IMR-90 (cell line): ENCODE measurements at regions not wholly inside any gene's neighbourhood (a gene's known extent, or its start where the extent isn't known, plus 50 kb on each side); places are given as distances from the start of the nearest gene placed in this dataset.

ENCODE experiments used
- ATAC-seq: fragments of 200-7000 bp; cut with Tn5 transposase; 2 replicates; pipeline ENCODE4 v1.9.1; 2020; ENCODE audit warnings: low read depth, mild to moderate bottlenecking, moderate library complexity
- BruUV-seq: library from RNA; stranded (reverse); fragments of 400-500 nt; replicated peaks from 2 replicates; lab custom pipeline; 2021; lab: Mats Ljungman, UMichigan
- CTCF ChIA-PET: fragments of 300-600 bp; formaldehyde crosslinking; extraction: SDS; loops from one replicate; lab custom pipeline; 2021; ENCODE audit warnings: antibody characterized with exemption; lab: Yijun Ruan, JAX
- POLR2A ChIA-PET: fragments of 300-600 bp; sonication (Branson Sonifier 250); formaldehyde crosslinking; loops from one replicate; lab custom pipeline; 2022; ENCODE audit warnings: antibody characterized with exemption; ENCODE audit not compliant: unreplicated experiment; lab: Charles Lee
- DNase-seq: peaks from one replicate; pipeline ENCODE4 v3.0.0; 2013
- H2AFZ ChIP-seq: replicated peaks from 2 replicates; pipeline ENCODE3; 2013; ENCODE audit warnings: low read length, mild to moderate bottlenecking; ENCODE audit not compliant: poor library complexity
- H2AK5ac ChIP-seq: 2 replicates; pipeline ENCODE4 v1.6.1; 2013; ENCODE audit warnings: low read depth, low read length, inconsistent platforms
- H2AK9ac ChIP-seq: replicated peaks from 2 replicates; pipeline ENCODE3; 2013; ENCODE audit warnings: mild to moderate bottlenecking, low read depth, low read length, moderate library complexity; ENCODE audit not compliant: poor library complexity
- H2BK120ac ChIP-seq: 2 replicates; pipeline ENCODE4 v1.6.1; 2013; ENCODE audit warnings: low read depth, low read length, inconsistent platforms
- H2BK15ac ChIP-seq: 3 replicates; pipeline ENCODE4 v1.6.1; 2013; ENCODE audit warnings: low read depth, low read length, inconsistent platforms
- H2BK20ac ChIP-seq: 2 replicates; pipeline ENCODE4 v1.6.1; 2013; ENCODE audit warnings: low read depth, mild to moderate bottlenecking, inconsistent platforms, low read length, moderate library complexity
- H2BK5ac ChIP-seq: 2 replicates; pipeline ENCODE4 v1.6.1; 2013; ENCODE audit warnings: mild to moderate bottlenecking, low read depth, low read length, inconsistent platforms; ENCODE audit not compliant: poor library complexity, severe bottlenecking
- H3K14ac ChIP-seq: replicated peaks from 2 replicates; pipeline ENCODE4 v1.6.1; 2013; ENCODE audit warnings: low read depth, low read length, inconsistent platforms
- H3K18ac ChIP-seq: 2 replicates; pipeline ENCODE4 v1.6.1; 2013; ENCODE audit warnings: low read depth, low read length, control low read depth
- H3K23ac ChIP-seq: 2 replicates; pipeline ENCODE4 v1.6.1; 2013; ENCODE audit warnings: low read depth, low read length, inconsistent platforms
- H3K27ac ChIP-seq: 2 replicates; pipeline ENCODE4 v1.5.1; 2013; ENCODE audit warnings: mild to moderate bottlenecking, control low read depth, low read length; ENCODE audit not compliant: insufficient read depth
- H3K27me3 ChIP-seq: 2 replicates; pipeline ENCODE4 v1.6.1; 2013; ENCODE audit warnings: low read length; ENCODE audit not compliant: control insufficient read depth, insufficient read depth
- H3K36me3 ChIP-seq: 2 replicates; pipeline ENCODE4 v1.6.1; 2013; ENCODE audit warnings: low read length, mixed read lengths; ENCODE audit not compliant: control insufficient read depth, insufficient read depth
- H3K4ac ChIP-seq: 2 replicates; pipeline ENCODE4 v1.6.1; 2013; ENCODE audit warnings: low read depth, low read length, inconsistent platforms
- H3K4me1 ChIP-seq: 2 replicates; pipeline ENCODE4 v1.6.1; 2013; ENCODE audit warnings: low read length, mixed read lengths; ENCODE audit not compliant: control insufficient read depth, insufficient read depth
- H3K4me2 ChIP-seq: 2 replicates; pipeline ENCODE4 v1.6.1; 2013; ENCODE audit warnings: low read depth, mild to moderate bottlenecking, control low read depth, low read length, moderate library complexity
- H3K4me3 ChIP-seq: 2 replicates; pipeline ENCODE4 v1.5.1; 2013; ENCODE audit warnings: low read depth, mild to moderate bottlenecking, control low read depth, low read length, moderate library complexity; ENCODE audit not compliant: insufficient read depth
- H3K56ac ChIP-seq: 2 replicates; pipeline ENCODE4 v1.6.1; 2013; ENCODE audit warnings: low read length, inconsistent platforms; ENCODE audit not compliant: insufficient read depth; ENCODE audit errors: extremely low read depth
- H3K79me1 ChIP-seq, 2 experiments: 2 replicates each; pipeline ENCODE4 v1.6.1; 2013; ENCODE audit warnings: low read length in 2 of 2, inconsistent platforms in 1 of 2, low read depth in 1 of 2
- H3K9ac ChIP-seq: 2 replicates; pipeline ENCODE4 v1.6.1; 2013; ENCODE audit warnings: low read depth, low read length, control low read depth
- H3K9me1 ChIP-seq: 2 replicates; pipeline ENCODE4 v1.6.1; 2013; ENCODE audit warnings: low read length, inconsistent platforms; ENCODE audit not compliant: insufficient read depth
- H3K9me3 ChIP-seq: 2 replicates; pipeline ENCODE4 v1.6.1; 2013; ENCODE audit warnings: low read length; ENCODE audit not compliant: control insufficient read depth, insufficient read depth
- H4K20me1 ChIP-seq: 2 replicates; pipeline ENCODE4 v1.6.1; 2013; ENCODE audit warnings: low read length, inconsistent platforms; ENCODE audit not compliant: insufficient read depth
- H4K5ac ChIP-seq: 2 replicates; pipeline ENCODE4 v1.6.1; 2013; ENCODE audit warnings: mild to moderate bottlenecking, low read depth, low read length, control low read depth
- H4K8ac ChIP-seq, 2 experiments: 2 replicates each; pipeline ENCODE4 v1.6.1; 2013; ENCODE audit warnings: low read depth in 2 of 2, low read length in 2 of 2, control low read depth in 1 of 2, inconsistent platforms in 1 of 2
- H4K91ac ChIP-seq: 2 replicates; pipeline ENCODE4 v1.6.1; 2013; ENCODE audit warnings: low read depth, low read length, inconsistent platforms; ENCODE audit not compliant: insufficient read depth
- RAD21 ChIP-seq: IDR thresholded peaks from 2 replicates; pipeline ENCODE4 v1.6.1; 2012; ENCODE audit warnings: low read length, improper control_type of control experiment
- RCOR1 ChIP-seq: IDR thresholded peaks from 2 replicates; pipeline ENCODE4 v1.6.1; 2012; ENCODE audit warnings: mild to moderate bottlenecking, low read length, improper control_type of control experiment; ENCODE audit not compliant: insufficient replicate concordance
- WGBS, 2 experiments: methylation state at CpG; one replicate each; pipeline versions ENCODE4 v1.1.5 to v1.1.7; 2013; ENCODE audit warnings: missing lambda C conversion rate in 2 of 2; ENCODE audit not compliant: insufficient read length in 1 of 2; ENCODE audit errors: extremely low coverage in 2 of 2; 5-methylcytosine and 5-hydroxymethylcytosine counted together
- dilution Hi-C: fragments of 300-500 bp; cut with HindIII; formaldehyde crosslinking; loops from one replicate; pipeline ENCODE4 v1.14.3; 2018; ENCODE audit warnings: low sequenced_read_pairs; ENCODE audit not compliant: unreplicated experiment
- in situ Hi-C: fragments of 300-500 bp; cut with MboI; formaldehyde crosslinking; loops from 3 replicates; pipeline ENCODE4 v1.14.3; 2019; ENCODE audit warnings: low sequenced_read_pairs, inconsistent platforms, mixed read lengths
- intact Hi-C: fragments of 100-400 bp; cut with micrococcal nuclease; formaldehyde crosslinking; loops from 2 replicates; pipeline ENCODE4 v1.10.0; 2022

DNA sequence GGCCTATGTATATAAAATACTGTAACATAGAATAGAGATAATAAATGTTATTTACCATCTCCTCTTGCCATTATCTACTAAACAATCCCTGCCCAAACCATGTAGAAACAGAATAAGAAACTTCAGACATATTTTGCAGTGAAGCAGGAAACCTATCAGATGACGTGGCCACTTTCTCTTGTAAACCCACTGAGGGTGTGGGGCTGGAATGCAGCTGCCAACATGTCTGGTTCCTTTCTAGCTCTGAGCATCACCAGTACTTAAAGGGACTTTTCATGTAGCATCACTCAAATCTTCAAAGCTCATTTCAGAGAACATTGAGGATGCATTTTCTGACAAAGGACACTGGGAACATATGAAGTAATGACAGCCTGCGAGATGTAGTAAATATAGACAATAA lies 251.8 kb downstream of the LPIN1 start:
- H3K4ac ChIP-seq = no peak overlapping the region
- in situ Hi-C loops (no loop called here), intact Hi-C loops (no loop called here), dilution Hi-C loops (no loop called here)
- H3K56ac ChIP-seq = no peak overlapping the region
- peaks cover 5% of the 10 kb centered on the region for H3K4me1 ChIP-seq
- H2BK15ac ChIP-seq = no peak overlapping the region
- 0 out of 2 replicates have a peak overlapping the region, but pooled peaks have one; percentile 10 for H4K91ac ChIP-seq
- no peaks in the 10 kb centered on the region for H4K20me1 ChIP-seq
- no peaks in the 10 kb centered on the region for H3K27me3 ChIP-seq
- DNase-seq = peak; percentile 61
- no peak overlapping the region for H4K5ac ChIP-seq
- no peak overlapping the region for H2AFZ ChIP-seq
- H2BK5ac ChIP-seq = no peak overlapping the region
- no peak overlapping the region for H2AK5ac ChIP-seq
- H3K14ac ChIP-seq = no peak overlapping the region
- H3K9me3 ChIP-seq = peaks cover 3% of the 10 kb centered on the region; the same call in 1 of the 2 replicates
- no peak overlapping the region for H3K27ac ChIP-seq
- ATAC-seq = peak; percentile 81
- H2BK20ac ChIP-seq = 0 out of 2 replicates have a peak overlapping the region, but pooled peaks have one; percentile 30
- H3K9me1 ChIP-seq = no peaks in the 10 kb centered on the region
- no peak overlapping the region; the same call in 1 of the 2 replicates for H3K18ac ChIP-seq
- no peak overlapping the region for H3K9ac ChIP-seq
- H2AK9ac ChIP-seq = no peak overlapping the region
- CTCF ChIA-PET = interaction anchor here (0.6 to 1.1 kb wide), 2 partner anchors 33 to 133 kb away, joined by 3 read pairs; no protein-coding TSS in a partner anchor
- H2BK120ac ChIP-seq = peak overlapping the region; percentile 1; the same call in 1 of the 2 replicates
- H3K79me1 ChIP-seq = no peaks in the 10 kb centered on the region
- H3K36me3 ChIP-seq = no peaks in the 10 kb centered on the region
- TF ChIP-seq RAD21 = no peak
- no peak for TF ChIP-seq RCOR1
- H3K4me3 ChIP-seq = no peak overlapping the region
- peak overlapping the region in 1 of 2 experiments; percentile 32; a peak in 1 of 4 replicates for H4K8ac ChIP-seq
- WGBS, 2 experiments = no CpG with 5 or more reads among the region's 2 CpGs
- no peak overlapping the region for H3K4me2 ChIP-seq
- H3K23ac ChIP-seq = no peak overlapping the region
- POLR2A ChIA-PET = no interaction called here
- BruUV-seq = no TSS peak
